Loucy (cell line): ENCODE measurements at regions not wholly inside any gene's neighbourhood (a gene's known extent, or its start where the extent isn't known, plus 50 kb on each side); places are given as distances from the start of the nearest gene placed in this dataset.
"Not testable (repeated sequence)": the region's sequence is repeated elsewhere in the genome, so short reads cannot be mapped to it uniquely, and the experiment has no call there.

ENCODE experiments used
- CTCF ChIP-seq: fragments of 200-600 bp; sonication (generic); conservative IDR thresholded peaks from 2 replicates; pipeline ENCODE4 v1.5.1; 2014; ENCODE audit warnings: mild to moderate bottlenecking, antibody characterized with exemption, low read length
- EZH2phosphoT487 ChIP-seq: fragments of 200-600 bp; IDR thresholded peaks from 2 replicates; pipeline ENCODE4 v1.6.1; 2018; ENCODE audit warnings: antibody characterized with exemption, mild to moderate bottlenecking, moderate library complexity, borderline replicate concordance

- TF ChIP-seq CTCF, EZH2phosphoT487: not testable (repeated sequence)
These were observed 920.9 kb downstream of the DNAJB9 start for GRCh38 chr7:109490607-109491006.
